Muscle of arm (tissue), 1 donor: ENCODE measurements at regions not wholly inside any gene's neighbourhood (a gene's known extent, or its start where the extent isn't known, plus 50 kb on each side); places are given as distances from the start of the nearest gene placed in this dataset.
A peak's percentile ranks its signal among the peaks of the same experiment; 100 is the strongest.
"Not testable (repeated sequence)": the region's sequence is repeated elsewhere in the genome, so short reads cannot be mapped to it uniquely, and the experiment has no call there.

Source experiments
- DNase-seq: peaks from one replicate; pipeline ENCODE4 v3.0.0-alpha.2; 2013

GRCh38 chrX:5695971-5696370, 532.7 kb downstream of the NLGN4X start:
- DNase-seq, result no peak

- no peak for DNase-seq
Observed at GRCh38 chrX:5683996-5684395, 544.7 kb downstream of the NLGN4X start.

- DNase-seq, result no peak
Observed at GRCh38 chrX:5681159-5681558, 547.5 kb downstream of the NLGN4X start.

- DNase-seq, result no peak
Observed at GRCh38 chrX:5674036-5674435, 554.6 kb downstream of the NLGN4X start.

GRCh38 chrX:5672099-5672498, 556.6 kb downstream of the NLGN4X start:
- DNase-seq, result no peak

GRCh38 chrX:5666689-5667088, 562.0 kb downstream of the NLGN4X start:
- DNase-seq, result not testable (repeated sequence)

- no peak for DNase-seq
Observed at GRCh38 chrX:5656544-5656943, 572.1 kb downstream of the NLGN4X start.

- no peak for DNase-seq
Observed at GRCh38 chrX:5650904-5651303, 577.8 kb downstream of the NLGN4X start.

GRCh38 chrX:5648941-5649568, 579.6 kb downstream of the NLGN4X start:
- no peak for DNase-seq

- DNase-seq, result peak; percentile 7
Observed at GRCh38 chrX:5646818-5647217, 581.8 kb downstream of the NLGN4X start.

GRCh38 chrX:5644776-5645175, 583.9 kb downstream of the NLGN4X start:
- no peak for DNase-seq

GRCh38 chrX:5640071-5640470, 588.6 kb downstream of the NLGN4X start:
- DNase-seq, result no peak

GRCh38 chrX:5638572-5638971, 590.1 kb downstream of the NLGN4X start:
- no peak for DNase-seq

- DNase-seq, result no peak
Observed at GRCh38 chrX:5632887-5633286, 595.8 kb downstream of the NLGN4X start.

- no peak for DNase-seq
Observed at GRCh38 chrX:5632061-5632614, 596.5 kb downstream of the NLGN4X start.

- DNase-seq, result no peak
Observed at GRCh38 chrX:5617666-5618065, 611.0 kb downstream of the NLGN4X start.

- DNase-seq, result no peak
Observed at GRCh38 chrX:5595570-5595969, 633.1 kb downstream of the NLGN4X start.

- no peak for DNase-seq
Observed at GRCh38 chrX:5586726-5587125, 641.9 kb downstream of the NLGN4X start.

- DNase-seq, result no peak
Observed at GRCh38 chrX:5575407-5575806, 653.3 kb downstream of the NLGN4X start.

- no peak for DNase-seq
Observed at GRCh38 chrX:5568934-5569333, 659.7 kb downstream of the NLGN4X start.

- DNase-seq, result no peak
Observed at GRCh38 chrX:5559386-5559785, 669.3 kb downstream of the NLGN4X start.

- no peak for DNase-seq
Observed at GRCh38 chrX:5549512-5549911, 679.2 kb downstream of the NLGN4X start.

GRCh38 chrX:5537098-5537497, 691.6 kb downstream of the NLGN4X start:
- no peak for DNase-seq

- no peak for DNase-seq
Observed at GRCh38 chrX:5536261-5536660, 692.4 kb downstream of the NLGN4X start.
